ENCODE measurements at regions not wholly inside any gene's neighbourhood (a gene's known extent, or its start where the extent isn't known, plus 50 kb on each side); places are given as distances from the start of the nearest gene placed in this dataset.

GRCh38 chr2:205850132-205850531, 167.8 kb downstream of the NRP2 start:
- no peak for TF ChIP-seq POLR2AphosphoS5 (IDR thresholded peaks at IDR 0.05)
- TF ChIP-seq EP300 (IDR thresholded peaks at IDR 0.05), result no peak
- no peak for TF ChIP-seq CTCF (IDR thresholded peaks at IDR 0.05)
- TF ChIP-seq POLR2A (IDR thresholded peaks at IDR 0.05), result no peak
- H3K4me1 ChIP-seq, result peaks cover 10% of the 10 kb centered on the region
- 85% methylated on average over 5 of the region's 5 CpGs for WGBS

GRCh38 chr2:205849136-205849535, 166.8 kb downstream of the NRP2 start:
- no peak for DNase-seq (ENCODE audit: low spot score in 2 of 2)

More at GRCh38 chr2:205850132-205850531, 167.8 kb downstream of the NRP2 start:
- Histone ChIP-seq H3K9me3 (no peaks in the 10 kb centered on the region), H3K27me3 (no peaks in the 10 kb centered on the region), H3K4me3 (no peak overlapping the region), H3K27ac (no peak overlapping the region), H3K36me3 (no peaks in the 10 kb centered on the region)
- DNase-seq (ENCODE audit: low spot score in 2 of 2), result no peak

GRCh38 chr2:205848601-205849000, 166.3 kb downstream of the NRP2 start:
- peaks cover 10% of the 10 kb centered on the region for H3K4me1 ChIP-seq
- no peak overlapping the region for H3K27ac ChIP-seq
- H3K36me3 ChIP-seq, result no peaks in the 10 kb centered on the region
- no peak overlapping the region for H3K4me3 ChIP-seq
- H3K9me3 ChIP-seq, result no peaks in the 10 kb centered on the region
- H3K27me3 ChIP-seq, result no peaks in the 10 kb centered on the region
- TF ChIP-seq CTCF (IDR thresholded peaks at IDR 0.05) (no peak), EP300 (IDR thresholded peaks at IDR 0.05) (no peak), POLR2AphosphoS5 (IDR thresholded peaks at IDR 0.05) (no peak), POLR2A (IDR thresholded peaks at IDR 0.05) (no peak)
- WGBS, result 37% methylated on average over 4 of the region's 4 CpGs
- no peak for DNase-seq (ENCODE audit: low spot score in 2 of 2)

More at GRCh38 chr2:205849136-205849535, 166.8 kb downstream of the NRP2 start:
- no peak overlapping the region for H3K4me3 ChIP-seq
- no peak overlapping the region for H3K27ac ChIP-seq
- H3K36me3 ChIP-seq, result no peaks in the 10 kb centered on the region
- no peaks in the 10 kb centered on the region for H3K27me3 ChIP-seq
- no peaks in the 10 kb centered on the region for H3K9me3 ChIP-seq
- no peak for TF ChIP-seq POLR2A (IDR thresholded peaks at IDR 0.05)
- TF ChIP-seq POLR2AphosphoS5 (IDR thresholded peaks at IDR 0.05), result no peak
- no peak for TF ChIP-seq CTCF (IDR thresholded peaks at IDR 0.05)
- no peak for TF ChIP-seq EP300 (IDR thresholded peaks at IDR 0.05)
- H3K4me1 ChIP-seq, result peaks cover 10% of the 10 kb centered on the region
- 36% methylated on average over 5 of the region's 5 CpGs for WGBS
